Testis (tissue), 2 donors: ENCODE measurements at regions not wholly inside any gene's neighbourhood (a gene's known extent, or its start where the extent isn't known, plus 50 kb on each side); places are given as distances from the start of the nearest gene placed in this dataset.

Experiments used
- DNase-seq: peaks from one replicate; pipeline ENCODE4 v3.0.0-alpha.2; 2019
- H3K27ac ChIP-seq, 2 donors: fragments of 200-600 bp; sonication (generic); one replicate each; pipeline ENCODE4 v1.5.1; 2019
- H3K27me3 ChIP-seq: fragments of 200-600 bp; sonication (generic); one replicate; pipeline ENCODE4 v1.5.1; 2019
- H3K36me3 ChIP-seq: fragments of 200-600 bp; sonication (generic); one replicate; pipeline ENCODE4 v1.5.1; 2017; ENCODE audit warnings: low read depth; ENCODE audit errors: missing control alignments
- H3K4me1 ChIP-seq: fragments of 200-600 bp; sonication (generic); one replicate; pipeline ENCODE4 v1.5.1; 2019
- H3K4me3 ChIP-seq, 2 donors: fragments of 200-600 bp; sonication (generic); one replicate each; pipeline ENCODE4 v1.5.1; 2017 to 2019
- H3K9me3 ChIP-seq: fragments of 200-600 bp; sonication (generic); one replicate; pipeline ENCODE4 v1.5.1; 2017
- POLR2A ChIP-seq: fragments of 450-650 bp; IDR thresholded peaks from one replicate; pipeline ENCODE4 v1.6.1; 2017; ENCODE audit warnings: antibody characterized with exemption, mild to moderate bottlenecking, moderate library complexity
- WGBS, 2 donors: methylation state at CpG; one replicate each; pipeline ENCODE4 v1.1.5; 2018; 5-methylcytosine and 5-hydroxymethylcytosine counted together
- intact Hi-C: fragments of 100-400 bp; cut with DNase I; formaldehyde crosslinking; loops from one replicate; pipeline ENCODE4 v1.15.1; 2023; ENCODE audit warnings: low total_unique reads
- TF ChIP-seq, protein P1 (sequence below), 3 experiments: fragments of 450-650 bp in 2 of 3; fragments of 200-600 bp in 1 of 3; sonication (generic) in 1 of 3; IDR thresholded peaks; one replicate each; pipeline ENCODE4 v1.5.1; 2016 to 2019; ENCODE audit warnings: antibody characterized with exemption in 3 of 3, mild to moderate bottlenecking in 2 of 3, moderate library complexity in 1 of 3

DNA sequence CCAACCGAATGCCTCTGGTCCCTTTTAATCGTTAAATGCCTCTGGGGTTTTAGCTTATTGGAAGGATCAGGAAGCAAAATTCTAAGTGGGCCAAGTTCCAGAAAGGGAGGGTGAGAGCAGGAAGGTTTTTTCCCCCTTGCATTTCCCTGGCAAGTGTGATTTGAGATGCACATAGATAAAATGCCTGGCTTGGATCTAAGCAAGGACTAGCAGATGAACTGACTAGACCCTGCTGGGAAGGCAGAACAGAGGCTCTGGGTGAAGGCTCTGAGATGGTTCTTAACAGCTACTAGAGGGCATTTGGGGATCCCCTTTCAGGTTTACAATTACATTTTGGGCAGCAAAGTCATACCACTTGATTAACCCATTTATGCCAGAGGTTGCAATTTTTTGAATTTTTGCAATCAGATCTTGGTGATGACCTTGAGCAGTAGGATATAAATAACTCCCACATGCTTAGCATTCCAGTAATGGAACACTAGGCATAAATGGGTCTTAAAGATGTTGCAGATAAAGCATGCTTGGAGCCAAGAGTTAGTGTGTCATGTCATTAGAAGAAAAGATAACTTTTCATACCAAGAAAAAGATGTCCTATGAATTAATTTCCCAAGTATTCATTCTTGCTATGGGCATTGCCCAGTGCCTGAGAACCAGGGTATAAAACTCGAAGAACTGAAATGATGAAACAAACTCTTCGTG is 205.9 kb downstream of the SEC23IP start:
- intact Hi-C loops, result no loop called here
- TF ChIP-seq POLR2A, result no peak
- TF ChIP-seq, protein P1, sequence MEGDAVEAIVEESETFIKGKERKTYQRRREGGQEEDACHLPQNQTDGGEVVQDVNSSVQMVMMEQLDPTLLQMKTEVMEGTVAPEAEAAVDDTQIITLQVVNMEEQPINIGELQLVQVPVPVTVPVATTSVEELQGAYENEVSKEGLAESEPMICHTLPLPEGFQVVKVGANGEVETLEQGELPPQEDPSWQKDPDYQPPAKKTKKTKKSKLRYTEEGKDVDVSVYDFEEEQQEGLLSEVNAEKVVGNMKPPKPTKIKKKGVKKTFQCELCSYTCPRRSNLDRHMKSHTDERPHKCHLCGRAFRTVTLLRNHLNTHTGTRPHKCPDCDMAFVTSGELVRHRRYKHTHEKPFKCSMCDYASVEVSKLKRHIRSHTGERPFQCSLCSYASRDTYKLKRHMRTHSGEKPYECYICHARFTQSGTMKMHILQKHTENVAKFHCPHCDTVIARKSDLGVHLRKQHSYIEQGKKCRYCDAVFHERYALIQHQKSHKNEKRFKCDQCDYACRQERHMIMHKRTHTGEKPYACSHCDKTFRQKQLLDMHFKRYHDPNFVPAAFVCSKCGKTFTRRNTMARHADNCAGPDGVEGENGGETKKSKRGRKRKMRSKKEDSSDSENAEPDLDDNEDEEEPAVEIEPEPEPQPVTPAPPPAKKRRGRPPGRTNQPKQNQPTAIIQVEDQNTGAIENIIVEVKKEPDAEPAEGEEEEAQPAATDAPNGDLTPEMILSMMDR (IDR thresholded peaks at IDR 0.05), result no peak
- Histone ChIP-seq H3K4me1 (peaks cover 4% of the 10 kb centered on the region), H3K9me3 (no peaks in the 10 kb centered on the region), H3K36me3 (no peaks in the 10 kb centered on the region), H3K27ac (no peak overlapping the region), H3K27me3 (no peaks in the 10 kb centered on the region), H3K4me3 (no peak overlapping the region)
- no peak for DNase-seq
- 56 to 74% methylated on average over 4 of the region's 4 CpGs for WGBS, 2 donors

DNA sequence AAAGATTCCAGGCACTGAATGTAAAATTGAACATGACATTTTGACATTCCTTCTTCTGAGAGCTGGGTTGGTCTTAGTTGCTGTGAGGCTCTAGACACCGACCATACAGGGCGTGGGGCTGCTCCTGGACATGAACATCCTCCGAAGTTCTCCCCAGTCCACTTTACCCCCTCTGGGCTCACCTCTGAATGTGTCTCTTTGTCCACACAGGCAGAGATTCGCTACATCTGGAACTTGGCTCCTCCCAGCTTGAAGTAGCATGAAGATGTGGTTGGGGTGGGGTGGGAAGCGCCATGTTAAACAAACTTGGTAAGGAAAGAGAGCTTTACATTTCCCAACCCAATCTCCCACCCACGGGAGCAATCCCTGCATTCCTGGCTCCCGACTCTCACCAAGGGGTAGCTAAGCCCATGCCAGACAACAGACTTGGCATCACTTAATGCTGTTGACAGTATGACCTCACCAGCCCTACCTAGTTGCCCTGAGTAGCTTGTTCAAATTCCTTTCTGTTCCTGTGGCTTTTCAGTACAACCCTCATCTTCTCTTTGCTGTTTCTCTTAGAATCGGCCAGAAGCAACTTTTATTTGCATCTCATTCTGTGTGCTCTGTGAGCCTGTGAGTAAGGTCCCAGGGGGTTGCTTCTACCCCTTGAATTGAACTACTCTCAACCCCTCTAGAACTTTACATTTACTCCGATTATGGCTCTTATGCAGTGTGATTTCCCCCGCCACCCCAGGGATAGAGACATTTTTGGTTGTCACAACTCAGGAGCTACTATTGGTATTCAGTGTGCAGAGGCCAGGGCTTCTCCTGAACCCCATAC is 211.4 kb downstream of the SEC23IP start:
- Histone ChIP-seq H3K9me3 (no peaks in the 10 kb centered on the region), H3K4me3 (no peak overlapping the region), H3K27me3 (no peaks in the 10 kb centered on the region), H3K4me1 (no peaks in the 10 kb centered on the region), H3K36me3 (no peaks in the 10 kb centered on the region), H3K27ac (no peak overlapping the region)
- no peak for DNase-seq
- WGBS, 2 donors, result 75 to 84% methylated on average over 10 of the region's 10 CpGs
- no peak for TF ChIP-seq POLR2A
- TF ChIP-seq, protein P1 (IDR thresholded peaks at IDR 0.05), result no peak
- intact Hi-C loops, result no loop called here

DNA sequence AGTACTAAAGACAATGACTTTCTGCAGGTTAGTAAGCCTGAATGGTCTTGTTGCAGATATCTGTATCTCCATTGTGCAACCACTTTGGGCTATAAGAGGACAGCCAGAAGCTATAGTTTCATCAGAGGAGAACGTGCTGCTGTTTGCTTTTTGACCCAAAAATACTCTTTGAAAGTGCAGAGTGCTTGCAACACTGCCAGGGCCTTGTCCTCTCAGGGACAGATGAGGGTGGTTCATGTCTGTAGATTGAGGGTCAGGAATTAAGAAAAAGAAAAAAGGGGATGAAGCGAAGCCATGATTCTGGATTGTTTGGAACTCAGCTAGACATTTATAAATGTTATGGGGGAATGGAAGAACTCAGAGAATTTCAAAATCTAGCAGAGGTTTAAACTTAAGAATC is 212.5 kb downstream of the SEC23IP start:
- H3K27ac ChIP-seq, result no peak overlapping the region
- TF ChIP-seq, protein P1 (IDR thresholded peaks at IDR 0.05), result no peak
- no peak for TF ChIP-seq POLR2A
- no peaks in the 10 kb centered on the region for H3K4me1 ChIP-seq
- no peaks in the 10 kb centered on the region for H3K27me3 ChIP-seq
- 51 to 80% methylated on average over 2 of the region's 2 CpGs for WGBS, 2 donors
- H3K9me3 ChIP-seq, result no peaks in the 10 kb centered on the region
- no peak for DNase-seq
- no peak overlapping the region for H3K4me3 ChIP-seq
- H3K36me3 ChIP-seq, result no peaks in the 10 kb centered on the region
- intact Hi-C loops, result no loop called here

DNA sequence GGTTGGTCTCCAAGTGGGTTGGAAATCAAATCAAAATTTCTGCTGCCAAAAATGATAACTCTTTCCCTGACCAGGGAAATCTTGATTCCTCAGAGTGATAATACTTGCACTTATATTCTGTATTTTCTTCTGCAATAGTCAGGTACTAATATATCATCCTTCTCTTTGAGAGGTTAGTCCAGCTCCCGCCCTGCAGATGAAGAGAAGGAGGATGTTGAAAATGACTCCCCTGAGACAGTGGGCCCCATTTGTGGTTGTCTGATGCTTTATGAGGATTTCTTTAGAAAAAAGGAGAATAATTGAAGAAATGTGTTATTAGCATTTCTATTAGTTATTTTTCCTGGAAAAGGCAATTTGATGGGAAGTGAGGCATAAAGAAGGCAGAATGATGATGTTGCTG is 213.0 kb downstream of the SEC23IP start:
- H3K36me3 ChIP-seq, result no peaks in the 10 kb centered on the region
- H3K4me3 ChIP-seq, result no peak overlapping the region
- no peaks in the 10 kb centered on the region for H3K4me1 ChIP-seq
- no peaks in the 10 kb centered on the region for H3K9me3 ChIP-seq
- TF ChIP-seq, protein P1 (IDR thresholded peaks at IDR 0.05), result no peak
- TF ChIP-seq POLR2A, result no peak
- intact Hi-C loops, result no loop called here
- WGBS, 2 donors, result 64 to 77% methylated on average over 1 of the region's 1 CpG
- no peak for DNase-seq
- no peak overlapping the region for H3K27ac ChIP-seq
- no peaks in the 10 kb centered on the region for H3K27me3 ChIP-seq
